ENCODE measurements at regions not wholly inside any gene's neighbourhood (a gene's known extent, or its start where the extent isn't known, plus 50 kb on each side); places are given as distances from the start of the nearest gene placed in this dataset.
"Not testable (repeated sequence)": the region's sequence is repeated elsewhere in the genome, so short reads cannot be mapped to it uniquely, and the experiment has no call there.

GRCh38 chr12:131646444-131646843, 64.4 kb upstream of the SFSWAP start:
- intact Hi-C loops (cut with micrococcal nuclease); H3K9me3 Mint-ChIP-seq: not testable (repeated sequence)

GRCh38 chr12:131647667-131648066, 63.2 kb upstream of the SFSWAP start:
- Histone ChIP-seq H3K4me1 (ENCODE audit: control insufficient read depth in 2 of 2, insufficient read depth in 2 of 2, low read length in 2 of 2) (no peaks in the 10 kb centered on the region), H3K27me3 (ENCODE audit: control insufficient read depth in 2 of 2, insufficient read depth in 2 of 2, low read length in 2 of 2) (no peaks in the 10 kb centered on the region), H3K27ac (ENCODE audit: low read depth, low read length) (no peak overlapping the region), H3K4me3 (ENCODE audit: low read length) (no peak overlapping the region), H3K9me3 (ENCODE audit: control insufficient read depth in 2 of 3, low read length in 3 of 3) (no peaks in the 10 kb centered on the region), H3K36me3 (ENCODE audit: control insufficient read depth in 2 of 3, insufficient read depth in 3 of 3, low read length in 3 of 3) (no peaks in the 10 kb centered on the region)
- ChIA-PET POLR2A (interaction anchor here (0.6 kb wide), 1 partner anchor 57 kb away, joined by 5 read pairs; no protein-coding TSS in a partner anchor), CTCF (no interaction called here)
- no peak for DNase-seq
- peaks cover 0 to 4% (median 0%) of the 10 kb centered on the region in 11 donors for H3K9me3 Mint-ChIP-seq
- H3K36me3 Mint-ChIP-seq: peaks cover 0 to 8% (median 0%) of the 10 kb centered on the region in 5 donors
- no peaks in the 10 kb centered on the region for H3K4me1 Mint-ChIP-seq
- ATAC-seq: no peak
- intact Hi-C loops (cut with micrococcal nuclease): no loop called here
- no peak overlapping the region for H3K4me3 Mint-ChIP-seq
- H3K27ac Mint-ChIP-seq: peak overlapping the region in 2 of 9 donors; percentile 6 to 54
- H3K27me3 Mint-ChIP-seq: peaks cover 2 to 26% (median 13%) of the 10 kb centered on the region in 5 donors

More at GRCh38 chr12:131646444-131646843, 64.4 kb upstream of the SFSWAP start:
- H3K36me3 ChIP-seq (ENCODE audit: control insufficient read depth in 2 of 3, insufficient read depth in 3 of 3, low read length in 3 of 3); CTCF ChIA-PET; DNase-seq; H3K27ac ChIP-seq (ENCODE audit: low read depth, low read length); H3K9me3 ChIP-seq (ENCODE audit: control insufficient read depth in 2 of 3, low read length in 3 of 3); H3K4me3 Mint-ChIP-seq; H3K36me3 Mint-ChIP-seq; H3K27ac Mint-ChIP-seq; H3K4me3 ChIP-seq (ENCODE audit: low read length); H3K4me1 Mint-ChIP-seq; ATAC-seq; H3K27me3 ChIP-seq (ENCODE audit: control insufficient read depth in 2 of 2, insufficient read depth in 2 of 2, low read length in 2 of 2); H3K4me1 ChIP-seq (ENCODE audit: control insufficient read depth in 2 of 2, insufficient read depth in 2 of 2, low read length in 2 of 2); POLR2A ChIA-PET: not testable (repeated sequence)
- peaks cover 0 to 24% (median 12%) of the 10 kb centered on the region in 5 donors for H3K27me3 Mint-ChIP-seq

GRCh38 chr12:131655469-131656174, 55.3 kb upstream of the SFSWAP start:
- H3K36me3 Mint-ChIP-seq; intact Hi-C loops (cut with micrococcal nuclease); H3K4me3 Mint-ChIP-seq; H3K36me3 ChIP-seq (ENCODE audit: control insufficient read depth in 2 of 3, insufficient read depth in 3 of 3, low read length in 3 of 3); H3K27me3 ChIP-seq (ENCODE audit: control insufficient read depth in 2 of 2, insufficient read depth in 2 of 2, low read length in 2 of 2); H3K4me1 ChIP-seq (ENCODE audit: control insufficient read depth in 2 of 2, insufficient read depth in 2 of 2, low read length in 2 of 2); H3K9me3 ChIP-seq (ENCODE audit: control insufficient read depth in 2 of 3, low read length in 3 of 3); H3K27ac Mint-ChIP-seq; DNase-seq; H3K9me3 Mint-ChIP-seq; ATAC-seq; H3K4me1 Mint-ChIP-seq; H3K27ac ChIP-seq (ENCODE audit: low read depth, low read length); CTCF ChIA-PET; POLR2A ChIA-PET; H3K4me3 ChIP-seq (ENCODE audit: low read length): not testable (repeated sequence)
- H3K27me3 Mint-ChIP-seq: peaks cover 0 to 14% (median 9%) of the 10 kb centered on the region in 5 donors

GRCh38 chr12:131656796-131657195, 54.1 kb upstream of the SFSWAP start:
- H3K4me1 ChIP-seq (ENCODE audit: control insufficient read depth in 2 of 2, insufficient read depth in 2 of 2, low read length in 2 of 2); CTCF ChIA-PET; H3K27me3 ChIP-seq (ENCODE audit: control insufficient read depth in 2 of 2, insufficient read depth in 2 of 2, low read length in 2 of 2); H3K27me3 Mint-ChIP-seq; H3K9me3 Mint-ChIP-seq; H3K4me3 ChIP-seq (ENCODE audit: low read length); H3K36me3 Mint-ChIP-seq; H3K27ac ChIP-seq (ENCODE audit: low read depth, low read length); H3K9me3 ChIP-seq (ENCODE audit: control insufficient read depth in 2 of 3, low read length in 3 of 3); DNase-seq; H3K4me3 Mint-ChIP-seq; intact Hi-C loops (cut with micrococcal nuclease); POLR2A ChIA-PET; ATAC-seq; H3K4me1 Mint-ChIP-seq; H3K36me3 ChIP-seq (ENCODE audit: control insufficient read depth in 2 of 3, insufficient read depth in 3 of 3, low read length in 3 of 3): not testable (repeated sequence)
- H3K27ac Mint-ChIP-seq: peak overlapping the region in 1 of 9 donors; percentile 76

GRCh38 chr12:131658605-131659004, 52.3 kb upstream of the SFSWAP start:
- CTCF ChIA-PET; H3K9me3 Mint-ChIP-seq; H3K27ac Mint-ChIP-seq; H3K4me3 Mint-ChIP-seq; H3K9me3 ChIP-seq (ENCODE audit: control insufficient read depth in 2 of 3, low read length in 3 of 3); ATAC-seq; H3K27ac ChIP-seq (ENCODE audit: low read depth, low read length); H3K27me3 ChIP-seq (ENCODE audit: control insufficient read depth in 2 of 2, insufficient read depth in 2 of 2, low read length in 2 of 2); H3K4me1 ChIP-seq (ENCODE audit: control insufficient read depth in 2 of 2, insufficient read depth in 2 of 2, low read length in 2 of 2); H3K36me3 ChIP-seq (ENCODE audit: control insufficient read depth in 2 of 3, insufficient read depth in 3 of 3, low read length in 3 of 3); H3K4me3 ChIP-seq (ENCODE audit: low read length); DNase-seq; H3K4me1 Mint-ChIP-seq; H3K36me3 Mint-ChIP-seq; POLR2A ChIA-PET; intact Hi-C loops (cut with micrococcal nuclease): not testable (repeated sequence)
- peaks cover 0 to 10% (median 0%) of the 10 kb centered on the region in 5 donors for H3K27me3 Mint-ChIP-seq

GRCh38 chr12:131659484-131659883, 51.4 kb upstream of the SFSWAP start:
- H3K27me3 ChIP-seq (ENCODE audit: control insufficient read depth in 2 of 2, insufficient read depth in 2 of 2, low read length in 2 of 2); H3K36me3 Mint-ChIP-seq; H3K36me3 ChIP-seq (ENCODE audit: control insufficient read depth in 2 of 3, insufficient read depth in 3 of 3, low read length in 3 of 3); H3K4me1 ChIP-seq (ENCODE audit: control insufficient read depth in 2 of 2, insufficient read depth in 2 of 2, low read length in 2 of 2); POLR2A ChIA-PET; intact Hi-C loops (cut with micrococcal nuclease); H3K9me3 ChIP-seq (ENCODE audit: control insufficient read depth in 2 of 3, low read length in 3 of 3); ATAC-seq; H3K4me1 Mint-ChIP-seq; H3K27ac ChIP-seq (ENCODE audit: low read depth, low read length); H3K9me3 Mint-ChIP-seq; CTCF ChIA-PET; H3K27ac Mint-ChIP-seq; DNase-seq; H3K4me3 ChIP-seq (ENCODE audit: low read length); H3K4me3 Mint-ChIP-seq: not testable (repeated sequence)
- peaks cover 0 to 10% (median 0%) of the 10 kb centered on the region in 5 donors for H3K27me3 Mint-ChIP-seq

GRCh38 chr12:131659976-131660375, 50.9 kb upstream of the SFSWAP start:
- H3K4me1 ChIP-seq (ENCODE audit: control insufficient read depth in 2 of 2, insufficient read depth in 2 of 2, low read length in 2 of 2); H3K36me3 Mint-ChIP-seq; H3K9me3 ChIP-seq (ENCODE audit: control insufficient read depth in 2 of 3, low read length in 3 of 3); H3K4me3 ChIP-seq (ENCODE audit: low read length); H3K36me3 ChIP-seq (ENCODE audit: control insufficient read depth in 2 of 3, insufficient read depth in 3 of 3, low read length in 3 of 3); H3K27me3 ChIP-seq (ENCODE audit: control insufficient read depth in 2 of 2, insufficient read depth in 2 of 2, low read length in 2 of 2); POLR2A ChIA-PET; H3K27ac Mint-ChIP-seq; H3K27ac ChIP-seq (ENCODE audit: low read depth, low read length); DNase-seq; CTCF ChIA-PET; H3K9me3 Mint-ChIP-seq; H3K4me1 Mint-ChIP-seq; ATAC-seq; intact Hi-C loops (cut with micrococcal nuclease): not testable (repeated sequence)
- H3K27me3 Mint-ChIP-seq: peaks cover 0 to 10% (median 0%) of the 10 kb centered on the region in 5 donors
- peak overlapping the region in 3 of 10 donors; percentile 11 to 42 (median 41) for H3K4me3 Mint-ChIP-seq

Data from naive thymus-derived CD4-positive, alpha-beta T cell (primary cell).